B cell (primary cell): ENCODE measurements at regions not wholly inside any gene's neighbourhood (a gene's known extent, or its start where the extent isn't known, plus 50 kb on each side); places are given as distances from the start of the nearest gene placed in this dataset.

Source experiments
- EZH2 ChIP-seq: IDR thresholded peaks from 2 replicates; pipeline ENCODE4 v1.6.1; 2012; ENCODE audit warnings: borderline replicate concordance, low read depth, mild to moderate bottlenecking, moderate library complexity, low read length; ENCODE audit not compliant: insufficient read depth, poor library complexity, severe bottlenecking
- TF ChIP-seq, protein P1 (sequence below): fragments of 200-600 bp; IDR thresholded peaks from one replicate; pipeline ENCODE4 v1.8.0; 2022; ENCODE audit warnings: antibody characterized with exemption, mild to moderate bottlenecking

DNA sequence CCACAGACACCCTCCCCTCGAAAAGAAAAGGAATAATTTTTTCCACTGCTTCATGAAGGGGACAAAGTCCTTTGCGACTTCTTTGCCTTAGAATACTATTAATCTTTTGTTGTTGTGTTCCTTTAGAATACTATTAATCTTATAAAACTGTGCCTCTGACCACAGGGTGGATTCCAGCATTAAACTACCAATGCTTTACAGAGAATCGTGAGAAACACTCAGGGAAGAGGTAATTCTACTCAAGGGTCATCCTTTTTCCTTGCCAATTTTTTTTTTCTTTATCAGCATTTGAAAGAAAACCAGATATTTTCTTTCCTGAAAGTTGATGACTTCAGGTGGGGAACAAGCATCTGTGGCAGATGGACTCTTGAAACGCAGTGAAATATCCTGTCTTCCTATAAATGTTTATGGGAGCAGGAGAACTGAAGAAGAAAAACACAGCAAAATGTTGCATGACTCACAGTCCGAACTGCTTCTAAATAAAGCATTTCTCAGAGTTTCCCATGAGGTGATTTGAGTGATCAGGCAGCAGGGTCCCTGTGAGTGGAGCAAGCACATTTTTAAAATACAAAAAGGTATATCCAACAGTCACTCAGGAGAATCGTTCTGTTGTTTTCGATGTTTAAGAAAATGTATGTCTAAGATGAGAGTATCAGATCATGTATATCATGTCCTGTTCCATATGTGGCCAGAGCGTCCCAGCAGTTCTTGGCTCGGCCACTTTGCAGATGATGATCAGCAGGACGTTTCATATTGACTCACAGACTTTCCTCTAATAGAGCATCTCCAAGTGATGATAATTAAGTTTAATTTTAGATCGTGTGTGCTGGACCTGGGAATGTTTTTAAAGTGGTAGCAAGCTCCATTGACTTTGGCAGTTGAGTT is 154.2 kb upstream of the RUNX1 start:
- TF ChIP-seq, protein P1, sequence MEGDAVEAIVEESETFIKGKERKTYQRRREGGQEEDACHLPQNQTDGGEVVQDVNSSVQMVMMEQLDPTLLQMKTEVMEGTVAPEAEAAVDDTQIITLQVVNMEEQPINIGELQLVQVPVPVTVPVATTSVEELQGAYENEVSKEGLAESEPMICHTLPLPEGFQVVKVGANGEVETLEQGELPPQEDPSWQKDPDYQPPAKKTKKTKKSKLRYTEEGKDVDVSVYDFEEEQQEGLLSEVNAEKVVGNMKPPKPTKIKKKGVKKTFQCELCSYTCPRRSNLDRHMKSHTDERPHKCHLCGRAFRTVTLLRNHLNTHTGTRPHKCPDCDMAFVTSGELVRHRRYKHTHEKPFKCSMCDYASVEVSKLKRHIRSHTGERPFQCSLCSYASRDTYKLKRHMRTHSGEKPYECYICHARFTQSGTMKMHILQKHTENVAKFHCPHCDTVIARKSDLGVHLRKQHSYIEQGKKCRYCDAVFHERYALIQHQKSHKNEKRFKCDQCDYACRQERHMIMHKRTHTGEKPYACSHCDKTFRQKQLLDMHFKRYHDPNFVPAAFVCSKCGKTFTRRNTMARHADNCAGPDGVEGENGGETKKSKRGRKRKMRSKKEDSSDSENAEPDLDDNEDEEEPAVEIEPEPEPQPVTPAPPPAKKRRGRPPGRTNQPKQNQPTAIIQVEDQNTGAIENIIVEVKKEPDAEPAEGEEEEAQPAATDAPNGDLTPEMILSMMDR = no peak
- no peak for TF ChIP-seq EZH2
